Astrocyte of the cerebellum (primary cell): ENCODE measurements at regions not wholly inside any gene's neighbourhood (a gene's known extent, or its start where the extent isn't known, plus 50 kb on each side); places are given as distances from the start of the nearest gene placed in this dataset.
"Not testable (repeated sequence)": the region's sequence is repeated elsewhere in the genome, so short reads cannot be mapped to it uniquely, and the experiment has no call there.

ENCODE experiments used
- DNase-seq: peaks from one replicate; pipeline ENCODE4 v3.0.0-alpha.2; 2011; ENCODE audit warnings: low read depth
- H3K4me3 ChIP-seq: 2 replicates; pipeline ENCODE4 v1.5.1; 2011; ENCODE audit warnings: mild to moderate bottlenecking, low read depth, low read length, moderate library complexity
- in situ Hi-C: cut with HindIII; loops from 2 replicates; pipeline ENCODE4 v1.10.0; 2017; ENCODE audit warnings: low sequenced_read_pairs
- TF ChIP-seq, protein P1 (sequence below): IDR thresholded peaks from 2 replicates; pipeline ENCODE4 v1.5.1; 2012; ENCODE audit warnings: low read length, low read depth, moderate library complexity, mild to moderate bottlenecking; ENCODE audit errors: missing control alignments

DNA sequence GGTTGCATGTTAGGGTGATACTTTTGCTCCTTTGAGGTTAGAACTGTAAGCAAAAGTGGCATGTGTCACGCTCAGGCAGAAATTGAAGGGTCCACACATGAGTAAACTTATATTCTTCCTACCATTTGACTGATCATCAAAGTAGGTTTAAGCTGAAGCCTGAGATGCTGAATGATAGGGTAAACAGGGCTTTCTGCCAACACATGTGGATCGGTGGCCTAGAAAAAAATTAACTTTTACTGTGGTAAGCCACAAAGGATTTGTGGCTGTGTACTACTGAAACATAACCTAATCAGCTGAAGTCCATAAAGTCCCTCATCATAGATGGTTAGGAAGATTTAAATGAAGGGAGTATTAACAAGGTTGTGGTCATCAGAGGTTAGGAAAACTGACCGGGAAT is 1070.1 kb downstream of the STPG2 start:
- TF ChIP-seq, protein P1, sequence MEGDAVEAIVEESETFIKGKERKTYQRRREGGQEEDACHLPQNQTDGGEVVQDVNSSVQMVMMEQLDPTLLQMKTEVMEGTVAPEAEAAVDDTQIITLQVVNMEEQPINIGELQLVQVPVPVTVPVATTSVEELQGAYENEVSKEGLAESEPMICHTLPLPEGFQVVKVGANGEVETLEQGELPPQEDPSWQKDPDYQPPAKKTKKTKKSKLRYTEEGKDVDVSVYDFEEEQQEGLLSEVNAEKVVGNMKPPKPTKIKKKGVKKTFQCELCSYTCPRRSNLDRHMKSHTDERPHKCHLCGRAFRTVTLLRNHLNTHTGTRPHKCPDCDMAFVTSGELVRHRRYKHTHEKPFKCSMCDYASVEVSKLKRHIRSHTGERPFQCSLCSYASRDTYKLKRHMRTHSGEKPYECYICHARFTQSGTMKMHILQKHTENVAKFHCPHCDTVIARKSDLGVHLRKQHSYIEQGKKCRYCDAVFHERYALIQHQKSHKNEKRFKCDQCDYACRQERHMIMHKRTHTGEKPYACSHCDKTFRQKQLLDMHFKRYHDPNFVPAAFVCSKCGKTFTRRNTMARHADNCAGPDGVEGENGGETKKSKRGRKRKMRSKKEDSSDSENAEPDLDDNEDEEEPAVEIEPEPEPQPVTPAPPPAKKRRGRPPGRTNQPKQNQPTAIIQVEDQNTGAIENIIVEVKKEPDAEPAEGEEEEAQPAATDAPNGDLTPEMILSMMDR = no peak
- peak; percentile 24 for DNase-seq
- H3K4me3 ChIP-seq = no peak overlapping the region
- in situ Hi-C loops = no loop called here

DNA sequence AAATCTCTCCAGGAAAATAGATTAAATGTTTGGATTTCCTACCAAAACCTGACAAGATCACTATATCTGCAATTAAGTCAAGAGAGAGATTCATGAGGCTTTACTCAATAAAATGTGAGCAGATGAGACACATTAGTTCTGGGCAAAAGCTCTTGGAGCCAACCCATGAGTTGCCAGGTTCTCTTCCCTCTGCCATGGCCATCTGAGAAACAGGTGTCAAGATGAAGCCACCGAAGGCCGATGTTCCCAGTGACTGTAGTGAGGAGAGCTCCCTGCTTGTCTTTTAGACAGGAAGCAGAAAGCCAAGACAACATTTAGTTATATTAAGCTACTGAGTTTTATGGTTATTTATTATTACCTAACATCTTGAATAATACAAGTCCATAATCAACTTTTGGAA is 1068.7 kb downstream of the STPG2 start:
- TF ChIP-seq, protein P1 = no peak
- DNase-seq = no peak
- in situ Hi-C loops = no loop called here
- H3K4me3 ChIP-seq = no peak overlapping the region

DNA sequence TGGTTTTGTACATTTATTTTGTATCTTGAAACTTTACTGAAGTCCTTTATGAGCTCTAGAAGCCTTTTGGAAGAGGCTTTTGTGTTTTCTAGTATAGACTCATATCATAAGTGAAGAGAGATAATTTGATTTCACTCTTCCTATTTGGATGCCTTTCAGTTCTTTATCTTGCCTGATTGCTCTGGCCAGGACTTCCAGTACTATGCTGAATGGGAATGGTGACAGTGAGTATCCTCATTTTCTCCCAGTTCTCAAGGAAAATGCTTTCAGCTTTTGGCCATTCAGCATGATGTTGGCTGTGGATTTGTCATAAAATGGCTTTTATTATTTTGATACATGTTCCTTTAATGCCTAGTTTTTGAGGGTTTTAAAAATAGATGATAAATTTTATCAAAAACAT is 1061.3 kb downstream of the STPG2 start:
- no peak for DNase-seq
- no peak overlapping the region for H3K4me3 ChIP-seq
- TF ChIP-seq, protein P1 = no peak
- in situ Hi-C loops = no loop called here

DNA sequence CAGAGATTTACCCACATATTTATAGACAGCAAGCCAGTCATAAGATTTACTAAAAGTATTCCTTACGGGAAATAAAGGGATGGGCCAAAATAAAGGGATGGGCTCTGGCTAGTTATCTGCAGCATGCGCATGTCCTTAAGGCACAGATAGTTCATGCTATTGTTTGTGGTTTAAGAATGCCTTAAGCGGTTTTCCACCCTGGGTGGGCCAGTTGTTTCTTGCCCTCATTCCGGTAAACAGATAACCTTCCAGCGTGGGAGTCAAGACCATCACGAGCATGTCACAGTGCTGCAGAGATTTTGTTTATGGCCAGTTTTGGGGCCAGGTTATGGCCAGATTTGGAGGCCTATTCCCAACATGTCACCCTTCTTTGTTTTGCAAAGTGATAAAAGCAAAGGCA is 1046.2 kb downstream of the STPG2 start:
- DNase-seq, in situ Hi-C loops, H3K4me3 ChIP-seq: not testable (repeated sequence)

DNA sequence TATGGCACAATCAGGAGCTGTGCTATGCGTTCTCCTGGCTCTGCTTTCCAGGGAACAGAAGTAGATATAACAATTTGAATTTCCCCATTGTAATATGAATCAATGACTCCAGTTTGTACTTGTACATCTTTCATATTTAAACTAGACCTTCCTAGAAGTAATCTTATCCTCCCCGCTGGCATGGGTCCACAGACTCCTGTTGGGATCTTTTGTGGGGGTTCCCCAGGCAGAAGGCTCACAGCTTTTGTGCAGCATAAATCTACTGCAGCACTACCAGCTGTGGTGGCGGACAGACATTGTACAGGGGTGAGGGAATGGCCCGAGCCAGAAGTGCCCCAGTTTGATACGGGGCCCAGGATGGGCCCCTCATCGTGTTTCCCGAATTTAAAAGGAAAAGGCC is 1042.1 kb downstream of the STPG2 start:
- in situ Hi-C loops, H3K4me3 ChIP-seq, DNase-seq: not testable (repeated sequence)

DNA sequence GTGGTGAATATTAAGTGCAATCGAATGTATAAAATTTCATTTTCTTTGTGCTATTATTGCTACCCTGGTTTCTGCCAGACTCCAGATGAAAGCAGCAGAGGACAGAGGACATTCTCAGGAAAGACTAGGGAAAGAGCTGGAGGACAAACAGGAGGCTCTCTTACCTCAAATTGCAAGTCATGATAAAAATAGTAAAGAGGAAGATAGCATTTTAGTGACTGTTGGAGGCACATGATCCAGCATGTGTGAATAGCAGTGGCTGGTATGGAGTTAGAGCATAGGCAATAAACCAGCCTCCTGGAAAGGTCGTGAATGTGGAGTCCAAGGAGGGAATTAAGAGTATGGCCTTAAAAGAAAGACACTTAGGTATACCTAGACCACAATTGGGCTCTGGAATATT is 1040.0 kb downstream of the STPG2 start:
- no peak for DNase-seq
- TF ChIP-seq, protein P1 = no peak
- in situ Hi-C loops = no loop called here

DNA sequence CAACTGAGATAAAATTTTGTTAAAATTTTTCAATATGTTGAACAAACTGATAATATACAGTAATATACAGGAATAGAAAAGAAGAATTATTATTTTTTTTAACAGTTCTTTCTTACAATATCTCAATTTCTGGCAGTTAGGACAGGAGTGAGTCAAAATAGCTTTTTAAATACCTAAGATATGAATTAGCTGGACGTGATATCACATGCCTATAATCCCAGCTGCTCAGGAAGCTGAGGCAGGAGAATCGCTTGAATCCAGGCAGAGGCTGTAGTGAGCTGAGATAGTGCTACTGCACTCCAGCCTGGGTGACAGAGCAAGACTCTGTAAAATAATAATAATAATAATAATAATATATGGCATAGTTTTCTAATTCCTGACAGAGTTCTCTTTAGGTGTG is 1039.3 kb downstream of the STPG2 start:
- no peak for DNase-seq
- in situ Hi-C loops = no loop called here
- TF ChIP-seq, protein P1 = no peak
- no peak overlapping the region for H3K4me3 ChIP-seq

More for the DNA sequence above, 1040.0 kb downstream of the STPG2 start:
- no peak overlapping the region for H3K4me3 ChIP-seq

DNA sequence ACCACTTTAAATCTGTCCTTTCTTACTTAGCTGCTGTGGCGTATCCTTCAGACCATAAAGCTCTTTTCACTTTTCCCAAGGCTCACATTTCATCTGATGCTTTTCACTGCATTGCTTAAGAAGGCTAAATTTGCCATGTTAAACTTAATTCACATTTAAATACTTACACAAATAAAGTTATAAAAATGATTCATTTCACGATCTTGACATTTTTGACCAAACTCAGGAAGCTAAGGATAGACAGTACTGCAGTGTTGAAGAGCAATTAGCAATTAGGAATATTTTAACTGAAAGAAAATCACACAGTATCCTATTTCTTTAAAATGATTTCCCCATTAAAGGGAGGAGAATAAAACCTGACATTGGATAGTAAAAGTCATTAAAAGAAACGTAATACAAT is 1038.6 kb downstream of the STPG2 start:
- H3K4me3 ChIP-seq = no peak overlapping the region
- no peak for DNase-seq
- in situ Hi-C loops = no loop called here
- TF ChIP-seq, protein P1 = no peak
